ENCODE measurements at regions not wholly inside any gene's neighbourhood (a gene's known extent, or its start where the extent isn't known, plus 50 kb on each side); places are given as distances from the start of the nearest gene placed in this dataset.
A peak's percentile ranks its signal among the peaks of the same experiment; 100 is the strongest.

- no peak for TF ChIP-seq CTCF (IDR thresholded peaks at IDR 0.05)
- peak; percentile 45; the same call in 1 of the 2 replicates for TF ChIP-seq POLR2AphosphoS5 (IDR thresholded peaks at IDR 0.05; ENCODE audit: low read depth, low read length)
- no peak for TF ChIP-seq TCF7L2 (IDR thresholded peaks at IDR 0.05; ENCODE audit: low read depth, low read length)
These were observed 231.1 kb downstream of the SOX4 start for GRCh38 chr6:21824431-21825177.
